IPS DF 4.7 (cell line): ENCODE measurements at regions not wholly inside any gene's neighbourhood (a gene's known extent, or its start where the extent isn't known, plus 50 kb on each side); places are given as distances from the start of the nearest gene placed in this dataset.

ENCODE experiments used
- DNase-seq: peaks from one replicate; pipeline ENCODE4 v3.0.0-alpha.2; 2013; ENCODE audit warnings: low spot score; ENCODE audit errors: extremely low read depth

DNA sequence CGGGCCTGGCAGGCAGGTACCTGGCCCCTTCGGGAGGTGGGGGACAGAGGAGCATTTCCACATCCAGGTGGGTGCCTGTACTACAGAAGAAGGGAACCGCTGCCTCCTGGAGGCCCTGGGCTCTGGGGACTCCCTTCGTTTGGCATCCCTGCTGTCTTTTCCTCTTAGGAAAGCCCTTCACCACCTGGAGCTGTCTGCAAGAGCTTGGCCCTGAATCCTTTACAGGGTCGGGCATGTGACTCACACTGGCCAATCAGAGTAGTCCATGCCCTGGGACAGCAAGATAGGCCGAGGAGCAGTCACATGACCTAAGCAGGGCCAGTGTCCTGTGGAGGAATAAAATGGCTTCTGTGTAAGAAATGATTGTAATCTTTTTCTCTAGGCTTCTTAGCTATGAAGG is 224.9 kb downstream of the ANKRD60 start:
- no peak for DNase-seq

DNA sequence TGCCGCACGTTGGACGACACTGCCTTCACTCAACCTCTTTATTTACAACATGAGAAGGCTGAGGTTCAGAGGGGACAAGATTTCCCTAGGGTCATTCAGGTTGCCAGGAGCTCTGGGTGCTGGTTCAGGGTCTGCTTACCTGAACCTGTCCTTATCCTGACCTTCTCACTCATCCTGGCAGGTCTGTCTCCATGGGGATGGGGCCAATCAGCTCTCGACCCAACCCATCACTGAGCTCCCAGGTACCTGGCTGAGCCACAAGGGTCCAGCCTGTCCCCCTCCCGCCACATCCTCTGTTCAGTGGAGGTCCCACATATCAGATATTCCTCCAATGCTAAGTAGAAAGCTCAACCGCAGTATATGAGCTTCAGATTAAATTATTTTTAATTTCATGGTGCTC is 225.6 kb downstream of the ANKRD60 start:
- no peak for DNase-seq

GRCh38 chr20:58001946-58002345 is 226.5 kb downstream of the ANKRD60 start:
- DNase-seq, result no peak

DNA sequence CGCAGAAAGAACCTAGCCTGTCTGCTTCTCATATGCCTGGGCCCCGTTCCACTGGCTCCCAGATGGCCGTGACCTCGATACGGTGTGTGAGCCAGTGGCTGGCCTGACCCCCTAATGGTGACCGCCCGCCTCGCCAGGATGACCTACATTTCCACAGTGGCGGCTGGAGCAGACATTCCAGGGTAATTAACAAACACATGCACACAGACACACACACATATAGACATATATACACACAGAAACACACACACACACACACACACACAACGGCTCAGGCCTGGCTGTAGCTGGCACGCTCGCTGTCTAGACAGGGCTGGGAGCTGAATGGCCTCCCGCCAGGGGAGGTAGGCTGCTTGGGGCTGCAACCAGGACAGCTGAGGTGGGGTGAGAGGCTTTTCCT is 227.1 kb downstream of the ANKRD60 start:
- DNase-seq, result no peak

DNA sequence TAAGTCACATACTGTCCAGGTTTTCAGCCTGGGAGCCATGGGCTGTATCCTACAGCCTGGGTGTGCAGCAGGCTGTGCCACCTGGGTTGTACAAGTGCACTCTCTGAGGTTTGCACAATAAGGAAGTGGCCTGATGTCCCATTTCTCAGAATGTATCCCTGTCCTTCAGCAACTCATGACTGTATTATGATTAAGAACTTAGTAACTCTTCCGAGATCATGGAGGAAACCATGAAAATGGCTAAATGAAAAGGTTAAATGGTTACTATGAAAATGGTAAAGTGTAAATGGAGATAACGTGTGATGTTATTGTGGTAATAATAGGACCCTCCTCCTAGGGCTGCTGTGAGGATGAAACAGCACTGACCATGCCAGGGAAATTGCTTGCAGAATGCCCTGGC is 227.6 kb downstream of the ANKRD60 start:
- no peak for DNase-seq

- DNase-seq, result no peak
Measured at GRCh38 chr20:57999465-58000111, 228.9 kb downstream of the ANKRD60 start.

DNA sequence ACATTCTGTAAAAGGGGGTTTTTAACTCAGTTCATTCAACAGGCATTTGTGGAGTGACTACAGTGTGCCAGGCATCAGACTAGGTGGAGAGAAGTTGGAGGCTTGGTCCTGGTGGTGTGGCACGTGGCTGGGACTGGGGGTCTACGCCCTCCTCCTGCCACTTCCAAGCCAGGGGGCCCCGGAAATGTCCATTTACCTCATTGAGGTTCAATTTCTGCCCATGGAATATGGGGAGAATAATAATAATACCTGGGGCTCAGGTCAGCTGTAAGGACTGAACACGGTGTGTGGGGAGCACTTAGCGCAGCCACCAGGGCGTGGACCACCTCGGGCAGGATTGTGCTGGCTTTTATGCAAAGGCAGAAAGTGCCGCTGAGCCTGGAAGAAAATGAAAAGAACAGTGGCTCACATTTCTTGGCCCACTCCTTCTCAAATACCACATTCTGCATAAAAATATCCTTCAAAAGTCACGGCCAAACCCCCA is 229.4 kb downstream of the ANKRD60 start:
- no peak for DNase-seq

- no peak for DNase-seq
Measured at GRCh38 chr20:57998276-57998675, 230.2 kb downstream of the ANKRD60 start.

GRCh38 chr20:57996936-57997890 is 231.2 kb downstream of the ANKRD60 start:
- no peak for DNase-seq

- DNase-seq, result no peak
Measured at GRCh38 chr20:57996465-57996864, 232.0 kb downstream of the ANKRD60 start.

- DNase-seq, result no peak
Measured at GRCh38 chr20:57995381-57995977, 233.0 kb downstream of the ANKRD60 start.

DNA sequence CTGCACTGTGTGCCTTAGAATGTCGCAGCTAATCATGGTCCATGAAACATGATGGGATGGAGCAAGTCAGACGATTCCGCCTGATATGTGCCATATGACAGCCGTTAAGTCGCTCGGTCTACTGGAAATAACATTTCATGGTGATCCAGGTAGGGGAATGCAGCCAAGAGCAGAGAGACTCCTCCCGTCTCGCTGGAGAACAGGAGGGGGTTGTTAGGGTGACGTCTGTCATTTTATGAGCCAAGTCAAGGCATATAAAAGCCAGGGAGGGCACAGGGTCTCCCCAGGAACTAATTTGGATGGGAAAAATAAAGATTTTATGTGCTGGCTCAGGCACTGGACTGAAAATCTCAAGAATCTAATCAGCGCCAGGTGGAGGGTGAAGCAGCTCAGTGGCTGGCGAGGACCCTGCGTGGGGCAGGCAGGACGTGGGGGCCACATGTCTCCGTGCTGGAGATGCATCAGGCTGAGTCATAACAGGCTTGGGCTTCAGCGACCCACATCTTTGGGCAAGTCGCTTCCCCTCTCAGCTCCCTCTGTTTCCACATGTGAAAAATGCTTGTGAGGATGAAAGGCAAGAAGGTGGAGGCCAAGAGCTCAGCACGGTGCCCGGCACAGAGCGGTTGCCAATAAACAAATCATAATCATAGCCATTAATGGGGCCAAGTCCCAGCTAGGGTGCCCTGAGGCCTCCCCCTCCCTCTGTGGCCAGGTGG is 234.6 kb downstream of the ANKRD60 start:
- no peak for DNase-seq

DNA sequence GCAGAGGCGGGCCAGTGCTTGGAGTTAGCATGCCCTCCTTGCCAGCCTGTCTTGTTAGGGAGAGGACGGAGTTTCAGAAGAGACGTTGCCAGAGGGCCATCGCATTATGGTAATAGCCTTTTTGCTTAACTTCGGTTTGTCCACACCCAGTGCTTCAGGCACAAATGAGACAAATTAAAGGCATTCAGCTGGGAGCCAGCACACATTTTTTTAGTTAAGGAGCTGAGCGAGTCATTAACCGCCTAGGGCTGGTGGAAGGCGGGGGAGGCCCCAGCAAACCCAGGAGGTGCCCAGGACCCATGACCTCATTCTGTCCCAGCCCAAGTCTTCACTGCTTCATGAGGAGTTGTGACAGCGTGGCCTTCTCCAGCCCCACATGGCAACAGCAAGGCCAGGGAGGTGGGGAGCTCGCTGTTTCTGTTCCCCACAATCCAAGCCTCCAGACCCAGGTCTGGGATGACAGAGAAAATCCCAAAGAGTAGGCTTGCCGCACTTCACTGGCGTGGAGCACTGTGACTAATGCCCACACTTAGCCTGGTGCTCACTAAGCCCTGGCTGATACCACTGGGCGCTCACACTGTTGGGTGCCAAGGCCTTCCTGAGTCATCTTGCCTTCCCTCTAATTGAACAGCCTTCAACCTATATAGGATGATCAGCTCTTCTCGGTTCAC is 237.1 kb downstream of the ANKRD60 start:
- no peak for DNase-seq

GRCh38 chr20:57990396-57990987 is 238.0 kb downstream of the ANKRD60 start:
- DNase-seq, result no peak

GRCh38 chr20:57988828-57989227 is 239.6 kb downstream of the ANKRD60 start:
- no peak for DNase-seq

DNA sequence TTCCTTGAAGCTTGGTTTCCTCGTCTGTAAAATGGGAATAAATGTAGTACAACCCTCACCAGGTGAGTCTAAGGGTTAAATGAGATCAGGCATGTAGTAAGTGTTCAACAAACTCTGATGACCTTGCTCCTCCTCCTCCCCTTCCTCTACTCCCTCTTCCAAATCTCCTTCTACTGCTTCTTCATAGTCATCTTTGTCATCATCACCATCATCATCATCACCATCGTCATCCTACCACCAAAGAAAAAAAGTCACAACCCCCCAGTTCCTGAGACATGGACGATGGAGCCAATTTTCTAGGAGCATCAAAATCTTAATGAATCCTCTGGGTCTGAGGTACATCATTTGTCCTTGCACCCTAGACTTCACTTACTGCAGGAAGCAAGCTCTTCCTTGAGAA is 240.0 kb downstream of the ANKRD60 start:
- DNase-seq, result no peak

DNA sequence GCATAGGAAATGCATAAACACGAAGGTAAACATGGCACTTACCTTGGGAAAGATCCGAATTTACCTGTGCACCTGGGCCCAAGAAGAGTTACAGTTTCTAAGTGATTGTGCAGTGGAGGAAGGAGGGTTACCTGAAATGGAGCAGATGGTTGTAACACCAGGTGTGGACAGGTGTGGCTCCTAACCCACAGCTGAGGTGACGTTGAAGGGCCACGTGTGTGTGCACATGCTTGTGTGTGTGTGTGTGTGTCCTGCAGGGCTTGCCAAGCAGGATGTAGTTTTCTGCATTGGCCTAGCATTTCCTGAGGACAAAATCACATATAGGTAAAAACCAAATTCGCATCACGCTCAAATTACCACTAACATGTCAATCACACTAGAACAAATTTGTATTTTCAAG is 240.8 kb downstream of the ANKRD60 start:
- DNase-seq, result no peak

GRCh38 chr20:57986666-57987065 is 241.8 kb downstream of the ANKRD60 start:
- DNase-seq, result no peak

GRCh38 chr20:57985278-57985677 is 243.2 kb downstream of the ANKRD60 start:
- DNase-seq, result no peak

DNA sequence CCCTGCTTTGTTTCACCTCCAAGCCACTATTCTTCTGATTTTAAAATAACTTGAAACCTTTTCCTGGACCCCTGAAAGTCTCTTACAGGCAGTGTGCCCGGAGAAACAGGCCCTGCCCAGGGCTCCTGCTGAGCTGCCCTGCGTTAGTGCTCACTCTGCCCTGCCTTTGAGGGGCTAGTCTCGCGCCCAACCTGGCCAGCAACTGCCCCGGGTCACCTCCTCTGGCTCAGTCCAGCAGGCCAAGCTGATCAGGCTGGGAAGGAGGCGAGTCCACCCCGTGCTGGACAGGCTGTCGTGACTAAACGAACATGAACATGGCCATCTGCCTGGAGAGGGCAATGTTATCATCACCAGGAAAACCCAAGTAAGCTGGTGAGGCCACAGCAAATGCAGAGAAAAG is 245.4 kb downstream of the ANKRD60 start:
- DNase-seq, result no peak

DNA sequence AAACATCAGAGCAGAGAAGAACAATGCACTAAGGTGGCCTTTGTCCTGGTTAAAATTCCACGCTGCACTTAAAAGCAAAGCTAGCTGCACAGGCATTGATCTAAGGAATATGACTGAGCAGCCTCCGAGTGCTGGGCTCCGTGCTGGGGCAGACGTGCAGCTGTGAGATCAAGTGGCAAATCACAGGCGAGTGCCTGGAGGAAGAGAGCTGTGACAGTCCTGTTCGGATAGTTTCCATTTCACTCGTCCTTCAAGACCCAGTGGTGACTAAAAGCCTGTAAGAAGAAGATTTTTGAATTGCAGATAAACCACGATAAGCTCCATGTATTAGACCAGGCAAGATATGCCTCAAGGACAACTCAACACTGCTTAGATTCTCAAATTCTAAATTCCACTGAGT is 247.9 kb downstream of the ANKRD60 start:
- DNase-seq, result no peak
